HAP-1 (cell line): ENCODE measurements at regions not wholly inside any gene's neighbourhood (a gene's known extent, or its start where the extent isn't known, plus 50 kb on each side); places are given as distances from the start of the nearest gene placed in this dataset.

Experiments
- DNase-seq, 2 experiments: peaks; one replicate each; pipeline ENCODE4 v3.0.0-alpha.2; 2016 to 2020; ENCODE audit warnings: low spot score in 2 of 2
- H3K27me3 ChIP-seq: fragments of 250-450 bp; sonication (Bioruptor Pico); 2 replicates; pipeline ENCODE4 v1.5.1; 2020; ENCODE audit warnings: low read depth, mild to moderate bottlenecking, moderate library complexity
- H3K36me3 ChIP-seq: fragments of 250-450 bp; sonication (Bioruptor Pico); replicated peaks from 2 replicates; pipeline ENCODE4 v1.5.1; 2020; ENCODE audit warnings: mild to moderate bottlenecking
- H3K4me1 ChIP-seq: fragments of 250-450 bp; sonication (Bioruptor Pico); 2 replicates; pipeline ENCODE4 v1.5.1; 2020; ENCODE audit warnings: mild to moderate bottlenecking
- H3K4me3 ChIP-seq: fragments of 250-450 bp; sonication (Bioruptor Pico); 2 replicates; pipeline ENCODE4 v1.5.1; 2020; ENCODE audit warnings: mild to moderate bottlenecking, moderate library complexity
- H3K9me3 ChIP-seq: fragments of 250-450 bp; sonication (Bioruptor Pico); 2 replicates; pipeline ENCODE4 v1.5.1; 2020; ENCODE audit warnings: mild to moderate bottlenecking, moderate library complexity
- in situ Hi-C: fragments of 300-500 bp; cut with MboI; formaldehyde crosslinking; loops from 3 replicates; pipeline ENCODE4 v1.14.3; 2020; ENCODE audit warnings: low sequenced_read_pairs, inconsistent platforms, mixed read lengths

GRCh38 chr7:42448901-42449300 lies 211.9 kb upstream of the GLI3 start:
- Histone ChIP-seq H3K27me3 (no peaks in the 10 kb centered on the region), H3K9me3 (no peaks in the 10 kb centered on the region)
- in situ Hi-C loops: no loop called here

GRCh38 chr7:42445691-42446090 lies 208.7 kb upstream of the GLI3 start:
- Histone ChIP-seq H3K27me3 (no peaks in the 10 kb centered on the region), H3K9me3 (no peaks in the 10 kb centered on the region), H3K4me1 (no peaks in the 10 kb centered on the region), H3K4me3 (no peak overlapping the region), H3K36me3 (no peaks in the 10 kb centered on the region)
- DNase-seq: no peak
- in situ Hi-C loops: no loop called here

More at GRCh38 chr7:42448901-42449300, 211.9 kb upstream of the GLI3 start:
- H3K4me1 ChIP-seq: no peaks in the 10 kb centered on the region
- no peak overlapping the region for H3K4me3 ChIP-seq
- H3K36me3 ChIP-seq: no peaks in the 10 kb centered on the region
- no peak for DNase-seq

- DNase-seq: no peak
- Histone ChIP-seq H3K4me1 (no peaks in the 10 kb centered on the region), H3K36me3 (no peaks in the 10 kb centered on the region), H3K9me3 (no peaks in the 10 kb centered on the region), H3K4me3 (no peak overlapping the region), H3K27me3 (0 out of 2 replicates have a peak, but pooled peaks cover 2% of the 10 kb centered on the region)
- in situ Hi-C loops: no loop called here
Observed at GRCh38 chr7:42440951-42441350, 203.9 kb upstream of the GLI3 start.

- H3K4me1 ChIP-seq: no peaks in the 10 kb centered on the region
- no peaks in the 10 kb centered on the region for H3K9me3 ChIP-seq
- no peaks in the 10 kb centered on the region for H3K36me3 ChIP-seq
- in situ Hi-C loops: no loop called here
- H3K4me3 ChIP-seq: no peak overlapping the region
- DNase-seq: no peak
- H3K27me3 ChIP-seq: peaks cover 3% of the 10 kb centered on the region; the same call in 1 of the 2 replicates
Observed at GRCh38 chr7:42432644-42433043, 195.6 kb upstream of the GLI3 start.

- no peaks in the 10 kb centered on the region for H3K9me3 ChIP-seq
- in situ Hi-C loops: no loop called here
- no peak for DNase-seq
- no peak overlapping the region for H3K4me3 ChIP-seq
- no peaks in the 10 kb centered on the region for H3K4me1 ChIP-seq
- H3K36me3 ChIP-seq: no peaks in the 10 kb centered on the region
- H3K27me3 ChIP-seq: peaks cover 3% of the 10 kb centered on the region; the same call in 1 of the 2 replicates
Observed at GRCh38 chr7:42431873-42432272, 194.9 kb upstream of the GLI3 start.

GRCh38 chr7:42429339-42429738 lies 192.3 kb upstream of the GLI3 start:
- H3K27me3 ChIP-seq: peaks cover 3% of the 10 kb centered on the region; the same call in 1 of the 2 replicates
- H3K4me1 ChIP-seq: no peaks in the 10 kb centered on the region
- H3K9me3 ChIP-seq: no peaks in the 10 kb centered on the region
- no peak overlapping the region for H3K4me3 ChIP-seq
- no peaks in the 10 kb centered on the region for H3K36me3 ChIP-seq
- in situ Hi-C loops: no loop called here
- DNase-seq: no peak

GRCh38 chr7:42426163-42426562 lies 189.2 kb upstream of the GLI3 start:
- H3K9me3 ChIP-seq: no peaks in the 10 kb centered on the region
- no peaks in the 10 kb centered on the region for H3K27me3 ChIP-seq
- no peak for DNase-seq
- no peaks in the 10 kb centered on the region for H3K36me3 ChIP-seq
- no peak overlapping the region for H3K4me3 ChIP-seq
- H3K4me1 ChIP-seq: no peaks in the 10 kb centered on the region
- in situ Hi-C loops: no loop called here

- Histone ChIP-seq H3K4me1 (no peaks in the 10 kb centered on the region), H3K36me3 (no peaks in the 10 kb centered on the region), H3K27me3 (no peaks in the 10 kb centered on the region; the same call in 1 of the 2 replicates), H3K9me3 (no peaks in the 10 kb centered on the region), H3K4me3 (no peak overlapping the region)
- no peak for DNase-seq
- in situ Hi-C loops: no loop called here
Observed at GRCh38 chr7:42414941-42415505, 178.0 kb upstream of the GLI3 start.

GRCh38 chr7:42414028-42414427 lies 177.0 kb upstream of the GLI3 start:
- Histone ChIP-seq H3K4me1 (no peaks in the 10 kb centered on the region), H3K27me3 (no peaks in the 10 kb centered on the region; the same call in 1 of the 2 replicates), H3K4me3 (no peak overlapping the region), H3K9me3 (no peaks in the 10 kb centered on the region), H3K36me3 (no peaks in the 10 kb centered on the region)
- in situ Hi-C loops: no loop called here
- no peak for DNase-seq

- no peaks in the 10 kb centered on the region for H3K36me3 ChIP-seq
- no peak for DNase-seq
- H3K4me3 ChIP-seq: no peak overlapping the region
- H3K9me3 ChIP-seq: no peaks in the 10 kb centered on the region
- in situ Hi-C loops: no loop called here
- H3K4me1 ChIP-seq: no peaks in the 10 kb centered on the region
- H3K27me3 ChIP-seq: no peaks in the 10 kb centered on the region
Observed at GRCh38 chr7:42409296-42409695, 172.3 kb upstream of the GLI3 start.

GRCh38 chr7:42407833-42408232 lies 170.8 kb upstream of the GLI3 start:
- Histone ChIP-seq H3K36me3 (no peaks in the 10 kb centered on the region), H3K9me3 (no peaks in the 10 kb centered on the region), H3K4me3 (no peak overlapping the region), H3K27me3 (no peaks in the 10 kb centered on the region), H3K4me1 (no peaks in the 10 kb centered on the region)
- no peak for DNase-seq
- in situ Hi-C loops: no loop called here

- in situ Hi-C loops: no loop called here
- H3K9me3 ChIP-seq: no peaks in the 10 kb centered on the region
- DNase-seq: no peak
Observed at GRCh38 chr7:42407021-42407710, 170.2 kb upstream of the GLI3 start.

GRCh38 chr7:42406358-42406757 lies 169.3 kb upstream of the GLI3 start:
- H3K36me3 ChIP-seq: no peaks in the 10 kb centered on the region
- in situ Hi-C loops: no loop called here
- H3K4me1 ChIP-seq: no peaks in the 10 kb centered on the region

More at GRCh38 chr7:42407021-42407710, 170.2 kb upstream of the GLI3 start:
- Histone ChIP-seq H3K27me3 (no peaks in the 10 kb centered on the region), H3K4me1 (no peaks in the 10 kb centered on the region), H3K4me3 (no peak overlapping the region), H3K36me3 (no peaks in the 10 kb centered on the region)

GRCh38 chr7:42405782-42406181 lies 168.8 kb upstream of the GLI3 start:
- Histone ChIP-seq H3K4me3 (no peak overlapping the region), H3K36me3 (no peaks in the 10 kb centered on the region), H3K4me1 (no peaks in the 10 kb centered on the region), H3K27me3 (0 out of 2 replicates have a peak, but pooled peaks cover 2% of the 10 kb centered on the region), H3K9me3 (no peaks in the 10 kb centered on the region)
- no peak for DNase-seq
- in situ Hi-C loops: no loop called here

More at GRCh38 chr7:42406358-42406757, 169.3 kb upstream of the GLI3 start:
- Histone ChIP-seq H3K9me3 (no peaks in the 10 kb centered on the region), H3K4me3 (no peak overlapping the region), H3K27me3 (0 out of 2 replicates have a peak, but pooled peaks cover 2% of the 10 kb centered on the region)
- DNase-seq: no peak
